ENCODE measurements at regions not wholly inside any gene's neighbourhood (a gene's known extent, or its start where the extent isn't known, plus 50 kb on each side); places are given as distances from the start of the nearest gene placed in this dataset.

GRCh38 chr2:43171789-43172188, 54.6 kb downstream of the ZFP36L2 start:
- DNase-seq = no peak

- no peak for DNase-seq
Measured at GRCh38 chr2:43170405-43171105, 55.9 kb downstream of the ZFP36L2 start.

- DNase-seq = no peak
Measured at GRCh38 chr2:43169987-43170386, 56.4 kb downstream of the ZFP36L2 start.

DNA sequence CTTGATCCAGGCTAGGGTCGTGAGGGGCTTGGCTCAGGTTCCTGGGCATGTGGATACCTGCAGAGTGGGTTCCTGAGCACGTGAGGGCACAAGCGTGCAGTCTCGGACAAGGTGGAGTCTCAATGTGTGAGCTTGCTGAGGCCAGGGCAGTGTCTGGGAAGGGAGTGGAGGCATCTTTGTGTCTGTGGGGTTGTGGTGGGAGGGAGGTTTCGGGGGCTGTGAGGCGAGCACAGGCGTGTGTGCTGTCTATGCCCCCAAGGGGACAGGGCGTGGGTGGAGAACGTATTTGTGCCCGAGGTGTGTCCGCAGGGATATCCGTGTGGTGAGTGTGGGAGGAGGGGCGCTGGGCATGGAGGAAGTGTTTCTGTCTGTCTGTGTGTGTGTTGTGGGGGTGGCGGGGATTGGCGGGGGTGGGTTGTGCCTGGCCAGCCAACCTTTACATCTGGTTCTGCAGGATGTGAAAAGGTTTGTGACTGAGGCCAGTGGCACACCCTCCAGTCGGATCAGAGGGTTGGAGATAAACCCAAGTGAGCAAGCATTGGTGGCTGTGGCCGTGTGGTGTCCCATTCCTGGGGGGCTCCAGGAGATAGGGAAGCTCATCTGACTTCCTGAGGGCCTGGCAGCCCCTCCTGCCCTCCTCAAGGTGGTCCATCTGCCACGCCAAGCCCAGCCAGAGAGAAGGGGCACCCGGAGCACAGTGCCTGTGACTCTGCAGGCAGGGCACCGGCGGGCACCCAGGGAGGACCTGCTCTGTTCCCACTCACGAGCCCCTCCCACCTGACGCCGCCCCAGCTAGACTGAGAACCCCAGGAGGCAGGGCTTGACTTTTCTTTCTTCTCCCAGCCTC, 57.1 kb downstream of the ZFP36L2 start:
- DNase-seq = no peak

- no peak for DNase-seq
Measured at GRCh38 chr2:43168016-43168369, 58.4 kb downstream of the ZFP36L2 start.

GRCh38 chr2:43165378-43166069, 60.9 kb downstream of the ZFP36L2 start:
- DNase-seq = no peak

- DNase-seq = no peak
Measured at GRCh38 chr2:43164686-43165085, 61.7 kb downstream of the ZFP36L2 start.

DNA sequence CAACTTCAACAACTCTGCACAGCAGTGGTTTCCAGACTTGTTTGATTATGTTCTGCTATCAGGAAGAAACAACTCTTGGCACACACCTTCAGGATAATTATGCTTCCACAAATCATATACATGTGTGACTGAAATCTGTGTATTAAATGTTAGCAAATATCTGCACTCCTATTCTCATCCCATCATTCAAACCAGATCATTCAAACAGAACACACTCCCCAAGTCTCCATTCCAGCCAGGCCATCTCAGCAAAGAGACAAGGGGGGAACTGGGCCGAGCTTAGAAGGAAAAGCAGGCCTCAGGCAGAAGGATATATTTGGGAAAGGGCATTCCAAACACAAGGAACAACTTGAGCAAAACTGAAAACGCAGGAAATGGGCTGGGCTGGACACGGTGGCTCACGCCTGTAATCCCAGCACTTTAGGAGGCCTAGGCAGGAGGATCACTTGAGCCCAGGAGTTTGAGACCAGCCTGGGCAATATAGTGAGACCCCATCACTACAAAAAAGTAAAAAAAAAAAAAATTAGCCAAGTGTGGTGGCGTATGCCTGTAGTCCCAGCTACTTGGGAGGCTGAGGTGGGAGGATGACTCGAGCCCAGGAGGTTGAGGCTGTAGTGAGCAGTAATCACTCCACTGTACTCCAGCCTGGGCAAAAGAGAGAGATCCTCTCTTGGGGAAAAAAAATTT, 62.7 kb downstream of the ZFP36L2 start:
- DNase-seq = no peak

DNA sequence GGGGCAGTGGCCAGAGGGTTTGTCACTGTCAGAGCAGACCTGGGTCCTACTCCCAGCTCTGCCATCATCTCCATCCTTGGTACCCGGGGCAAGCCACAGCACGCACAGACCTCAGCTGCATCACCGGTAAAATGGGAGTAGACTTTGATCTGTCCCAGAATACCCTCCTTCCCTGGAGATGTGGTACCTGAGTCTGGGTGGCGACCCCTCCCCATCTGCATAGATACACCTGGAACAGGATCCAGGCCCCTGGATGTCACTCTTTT, 64.0 kb downstream of the ZFP36L2 start:
- DNase-seq = no peak

GRCh38 chr2:43161650-43162510, 64.5 kb downstream of the ZFP36L2 start:
- DNase-seq = no peak

DNA sequence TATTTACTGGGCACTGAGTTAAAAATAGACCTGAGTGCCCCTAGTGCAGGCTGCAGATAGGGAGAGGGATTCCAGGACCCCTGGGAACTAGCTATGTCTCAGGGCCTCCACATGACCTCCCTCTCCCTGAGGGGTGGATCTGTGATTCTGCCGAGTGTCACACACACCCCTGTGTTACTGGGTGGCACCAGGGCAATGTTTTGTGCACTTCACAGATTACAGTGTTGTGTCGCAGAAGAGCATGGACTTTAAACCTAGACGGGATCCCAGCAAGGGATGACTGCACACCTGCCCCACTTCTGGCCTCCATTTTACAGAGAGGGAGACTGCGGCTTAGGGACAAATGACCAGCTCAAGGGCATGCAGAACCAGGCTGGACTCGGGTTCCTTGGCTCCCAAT, 65.6 kb downstream of the ZFP36L2 start:
- no peak for DNase-seq

DNA sequence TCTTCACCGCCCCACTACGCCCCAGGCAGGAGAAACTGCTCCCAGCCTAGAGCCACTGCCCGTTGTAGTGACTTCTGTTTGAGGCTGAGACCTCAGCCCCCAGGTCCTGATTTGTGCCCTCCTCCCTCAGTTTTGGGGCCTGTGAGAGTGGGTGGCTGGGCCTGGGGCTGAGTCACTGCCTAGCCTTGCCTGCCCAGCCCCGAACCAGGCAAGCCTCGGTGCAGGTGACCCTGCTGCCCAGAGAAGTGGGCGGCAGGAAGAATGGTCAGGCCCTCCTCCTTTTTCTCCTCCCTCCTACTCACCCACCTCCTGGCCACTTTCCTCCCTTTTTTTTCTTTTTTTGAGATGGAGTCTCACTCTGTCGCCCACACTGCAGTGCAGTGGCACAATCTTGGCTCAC, 66.6 kb downstream of the ZFP36L2 start:
- no peak for DNase-seq

GRCh38 chr2:43158259-43158880, 68.0 kb downstream of the ZFP36L2 start:
- no peak for DNase-seq

- DNase-seq = no peak
Measured at GRCh38 chr2:43157506-43158246, 68.7 kb downstream of the ZFP36L2 start.

DNA sequence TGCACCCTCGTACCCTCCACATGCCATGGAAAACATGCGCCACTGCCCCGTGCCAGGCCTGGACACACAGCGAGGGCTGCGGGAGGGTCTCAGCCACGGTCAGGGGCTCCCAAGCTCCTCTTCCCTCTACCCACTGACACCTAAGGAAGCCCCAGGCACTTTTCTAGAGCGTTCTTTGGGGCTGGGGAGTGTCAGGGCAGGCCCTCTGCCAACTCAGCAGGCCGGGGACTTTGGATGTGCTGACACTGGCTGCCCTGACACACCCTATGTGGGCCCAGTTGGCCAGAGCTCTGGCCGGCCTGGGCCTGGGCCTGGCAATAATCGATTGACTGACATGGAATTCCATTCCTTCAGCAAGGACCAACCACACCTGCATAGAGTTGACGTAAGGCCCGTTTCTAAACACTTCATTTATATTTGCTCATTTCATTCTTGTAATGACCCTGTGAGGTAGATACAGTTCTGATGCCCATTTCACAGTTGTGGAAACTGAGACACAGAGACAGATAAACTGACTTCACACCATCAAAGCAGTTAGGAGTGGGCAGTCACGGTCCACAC, 70.5 kb downstream of the ZFP36L2 start:
- DNase-seq = no peak

DNA sequence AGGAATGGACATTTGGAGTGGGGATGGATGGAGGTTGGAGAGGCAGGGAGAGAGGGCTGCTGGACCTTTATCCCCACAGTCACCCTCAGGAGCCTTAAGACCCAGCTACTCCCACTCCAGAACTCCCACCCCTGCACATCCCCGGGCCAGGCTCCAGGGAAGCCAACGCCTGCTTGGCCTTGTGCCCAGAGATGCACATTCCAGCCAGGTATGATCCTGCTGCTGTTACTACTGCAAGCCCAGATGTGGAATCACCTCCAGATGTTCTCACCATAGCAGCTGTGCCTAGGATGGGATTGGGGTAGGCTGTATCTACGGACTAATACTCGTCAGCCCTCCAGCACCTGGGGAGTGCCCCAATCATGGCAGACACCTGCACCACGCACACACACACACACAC, 71.7 kb downstream of the ZFP36L2 start:
- DNase-seq = no peak

- DNase-seq = no peak
Measured at GRCh38 chr2:43152741-43153647, 73.4 kb downstream of the ZFP36L2 start.

DNA sequence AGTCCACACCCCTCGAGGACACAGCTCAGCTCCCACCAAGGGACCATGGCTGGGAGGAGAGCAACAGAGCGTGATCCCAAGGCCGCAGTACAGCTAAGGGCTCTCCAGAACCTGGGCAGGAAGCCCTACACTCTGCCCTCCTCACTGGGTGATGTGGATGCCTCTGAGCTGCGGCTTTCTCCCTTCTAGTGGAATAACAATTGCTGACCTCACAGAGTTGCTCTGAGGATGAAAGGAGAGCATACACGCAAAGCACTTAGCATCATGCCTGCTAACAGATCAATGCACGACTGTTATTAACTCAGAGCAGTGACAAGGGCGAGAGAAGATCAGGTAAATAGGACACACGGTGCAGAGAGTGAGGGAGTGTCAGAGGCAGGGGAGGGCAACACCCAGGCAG, 74.2 kb downstream of the ZFP36L2 start:
- no peak for DNase-seq

- no peak for DNase-seq
Measured at GRCh38 chr2:43149482-43150107, 76.8 kb downstream of the ZFP36L2 start.

Measured in amniotic stem cell (primary cell).